Esophagus squamous epithelium (tissue), 5 donors: ENCODE measurements at regions not wholly inside any gene's neighbourhood (a gene's known extent, or its start where the extent isn't known, plus 50 kb on each side); places are given as distances from the start of the nearest gene placed in this dataset.

Source experiments
- DNase-seq: peaks from one replicate; lab custom pipeline; 2025; lab: John Stamatoyannopoulos, UW
- H3K27ac ChIP-seq, 4 donors: fragments of 200-600 bp; sonication (generic); one replicate each; pipeline ENCODE4 v1.5.1; 2016 to 2019; ENCODE audit warnings: mild to moderate bottlenecking in 1 of 4
- H3K27me3 ChIP-seq, 4 donors: fragments of 200-600 bp; sonication (generic); 1 replicate in 3 of 4; 2 replicates in 1 of 4; pipeline versions ENCODE4 v1.5.1 to v1.6.0; 2017 to 2021; ENCODE audit warnings: antibody characterized with exemption in 1 of 4
- H3K36me3 ChIP-seq, 3 donors: fragments of 200-600 bp; sonication (generic); one replicate each; pipeline ENCODE4 v1.5.1; 2016 to 2019
- H3K4me1 ChIP-seq, 3 donors: fragments of 200-600 bp; sonication (generic); one replicate each; pipeline ENCODE4 v1.5.1; 2017 to 2019
- H3K4me3 ChIP-seq, 4 donors: fragments of 200-600 bp; sonication (generic); 1 replicate in 3 of 4; 2 replicates in 1 of 4; pipeline ENCODE4 v1.5.1; 2016 to 2019; ENCODE audit warnings: mild to moderate bottlenecking in 2 of 4, moderate library complexity in 1 of 4
- H3K9me3 ChIP-seq, 3 donors: fragments of 200-600 bp; sonication (generic); one replicate each; pipeline ENCODE4 v1.5.1; 2016 to 2019
- CTCF ChIP-seq, 6 experiments: fragments of 450-650 bp in 4 of 6; fragments of 200-600 bp in 2 of 6; sonication (generic) in 2 of 6; IDR thresholded peaks; one replicate each; pipeline ENCODE4 v1.5.1; 2016 to 2019; ENCODE audit warnings: antibody characterized with exemption in 6 of 6, mild to moderate bottlenecking in 4 of 6, moderate library complexity in 4 of 6
- POLR2A ChIP-seq, 4 donors: fragments of 450-650 bp; IDR thresholded peaks; one replicate each; pipeline ENCODE4 v1.6.1; 2017; ENCODE audit warnings: antibody characterized with exemption in 4 of 4, mild to moderate bottlenecking in 4 of 4, moderate library complexity in 3 of 4
- WGBS, 2 donors: methylation state at CpG; one replicate each; pipeline ENCODE4 v1.1.5; 2018; 5-methylcytosine and 5-hydroxymethylcytosine counted together
- intact Hi-C: fragments of 100-400 bp; cut with DNase I; formaldehyde crosslinking; loops from one replicate; pipeline ENCODE4 v1.15.0; 2022
- donor health status: DM: yes; HTN: yes; CAD: no.

- Histone ChIP-seq H3K4me1 (no peaks in the 10 kb centered on the region), H3K27ac (no peak overlapping the region), H3K4me3 (no peak overlapping the region), H3K36me3 (no peaks in the 10 kb centered on the region), H3K27me3 (no peaks in the 10 kb centered on the region), H3K9me3 (no peaks in the 10 kb centered on the region)
- TF ChIP-seq CTCF (IDR thresholded peaks at IDR 0.05), result no peak
- no peak for TF ChIP-seq POLR2A (IDR thresholded peaks at IDR 0.05)
- intact Hi-C loops, result no loop called here
- DNase-seq, result no peak
- WGBS, 2 donors, result 21 to 40% methylated on average over 3 of the region's 3 CpGs
These were observed 253.2 kb downstream of the PDHA2 start for GRCh38 chr4:96093057-96093456.

GRCh38 chr4:96093563-96093962 lies 253.7 kb downstream of the PDHA2 start:
- Histone ChIP-seq H3K36me3 (no peaks in the 10 kb centered on the region), H3K4me3 (no peak overlapping the region), H3K27ac (no peak overlapping the region), H3K9me3 (no peaks in the 10 kb centered on the region), H3K27me3 (no peaks in the 10 kb centered on the region), H3K4me1 (no peaks in the 10 kb centered on the region)
- intact Hi-C loops, result no loop called here
- TF ChIP-seq CTCF (IDR thresholded peaks at IDR 0.05), result no peak
- no peak for TF ChIP-seq POLR2A (IDR thresholded peaks at IDR 0.05)
- DNase-seq, result no peak

GRCh38 chr4:96094183-96094582 lies 254.3 kb downstream of the PDHA2 start:
- intact Hi-C loops, result no loop called here
- H3K27me3 ChIP-seq, result no peaks in the 10 kb centered on the region
- WGBS, 2 donors, result 54 to 60% methylated on average over 5 of the region's 5 CpGs
- H3K9me3 ChIP-seq, result no peaks in the 10 kb centered on the region
- H3K4me1 ChIP-seq, result no peaks in the 10 kb centered on the region
- no peak overlapping the region for H3K27ac ChIP-seq
- no peak overlapping the region for H3K4me3 ChIP-seq
- TF ChIP-seq POLR2A (IDR thresholded peaks at IDR 0.05), result no peak
- H3K36me3 ChIP-seq, result no peaks in the 10 kb centered on the region
- no peak for DNase-seq

- no peak for DNase-seq
- H3K27me3 ChIP-seq, result no peaks in the 10 kb centered on the region
- no peaks in the 10 kb centered on the region for H3K9me3 ChIP-seq
- no peaks in the 10 kb centered on the region for H3K4me1 ChIP-seq
- intact Hi-C loops, result no loop called here
- no peak overlapping the region for H3K27ac ChIP-seq
- 43 to 50% methylated on average over 7 of the region's 7 CpGs for WGBS, 2 donors
- H3K36me3 ChIP-seq, result no peaks in the 10 kb centered on the region
- no peak overlapping the region for H3K4me3 ChIP-seq
- TF ChIP-seq CTCF (IDR thresholded peaks at IDR 0.05), result no peak
- TF ChIP-seq POLR2A (IDR thresholded peaks at IDR 0.05), result no peak
These were observed 257.2 kb downstream of the PDHA2 start for GRCh38 chr4:96097040-96097607.

GRCh38 chr4:96097693-96098092 lies 257.8 kb downstream of the PDHA2 start:
- TF ChIP-seq CTCF (IDR thresholded peaks at IDR 0.05), result no peak
- TF ChIP-seq POLR2A (IDR thresholded peaks at IDR 0.05), result no peak
- Histone ChIP-seq H3K27ac (no peak overlapping the region), H3K9me3 (no peaks in the 10 kb centered on the region), H3K4me3 (no peak overlapping the region), H3K4me1 (no peaks in the 10 kb centered on the region), H3K36me3 (no peaks in the 10 kb centered on the region), H3K27me3 (no peaks in the 10 kb centered on the region)
- DNase-seq, result no peak
- 59 to 77% methylated on average over 1 of the region's 1 CpG for WGBS, 2 donors
- intact Hi-C loops, result no loop called here

- whole genome bisulfite sequencing, 2 donors, result 29 to 46% methylated on average over 1 of the region's 1 CpG
- no peak for DNase-seq
- no peak overlapping the region for H3K27ac ChIP-seq
- no peaks in the 10 kb centered on the region for H3K4me1 ChIP-seq
- H3K4me3 ChIP-seq, result no peak overlapping the region
- H3K36me3 ChIP-seq, result no peaks in the 10 kb centered on the region
- intact Hi-C loops, result no loop called here
- no peaks in the 10 kb centered on the region for H3K9me3 ChIP-seq
- H3K27me3 ChIP-seq, result no peaks in the 10 kb centered on the region
- TF ChIP-seq CTCF (IDR thresholded peaks at IDR 0.05), result no peak
- TF ChIP-seq POLR2A (IDR thresholded peaks at IDR 0.05), result no peak
These were observed 259.1 kb downstream of the PDHA2 start for GRCh38 chr4:96099031-96099430.
